ENCODE measurements at regions not wholly inside any gene's neighbourhood (a gene's known extent, or its start where the extent isn't known, plus 50 kb on each side); places are given as distances from the start of the nearest gene placed in this dataset.

DNA sequence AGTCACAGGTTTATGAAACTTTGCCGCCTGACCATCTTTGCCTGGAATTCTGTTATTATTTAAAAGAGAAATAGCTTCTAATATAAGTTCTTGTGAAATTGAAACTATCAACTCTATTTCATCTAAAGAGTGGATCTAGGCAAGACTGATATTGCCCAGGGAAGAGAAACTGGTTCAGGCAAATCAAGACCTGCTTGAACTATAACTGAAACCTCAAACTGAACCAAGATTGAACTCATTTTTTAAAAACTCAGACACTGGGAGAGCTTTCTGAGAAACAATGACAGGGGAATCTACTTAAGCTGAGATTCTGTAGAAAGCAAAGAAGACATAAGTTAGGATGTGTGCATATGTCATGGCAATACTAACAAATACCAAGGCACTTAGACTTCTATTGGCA lies 815.8 kb downstream of the BRINP1 start:
- TF ChIP-seq, protein P1, sequence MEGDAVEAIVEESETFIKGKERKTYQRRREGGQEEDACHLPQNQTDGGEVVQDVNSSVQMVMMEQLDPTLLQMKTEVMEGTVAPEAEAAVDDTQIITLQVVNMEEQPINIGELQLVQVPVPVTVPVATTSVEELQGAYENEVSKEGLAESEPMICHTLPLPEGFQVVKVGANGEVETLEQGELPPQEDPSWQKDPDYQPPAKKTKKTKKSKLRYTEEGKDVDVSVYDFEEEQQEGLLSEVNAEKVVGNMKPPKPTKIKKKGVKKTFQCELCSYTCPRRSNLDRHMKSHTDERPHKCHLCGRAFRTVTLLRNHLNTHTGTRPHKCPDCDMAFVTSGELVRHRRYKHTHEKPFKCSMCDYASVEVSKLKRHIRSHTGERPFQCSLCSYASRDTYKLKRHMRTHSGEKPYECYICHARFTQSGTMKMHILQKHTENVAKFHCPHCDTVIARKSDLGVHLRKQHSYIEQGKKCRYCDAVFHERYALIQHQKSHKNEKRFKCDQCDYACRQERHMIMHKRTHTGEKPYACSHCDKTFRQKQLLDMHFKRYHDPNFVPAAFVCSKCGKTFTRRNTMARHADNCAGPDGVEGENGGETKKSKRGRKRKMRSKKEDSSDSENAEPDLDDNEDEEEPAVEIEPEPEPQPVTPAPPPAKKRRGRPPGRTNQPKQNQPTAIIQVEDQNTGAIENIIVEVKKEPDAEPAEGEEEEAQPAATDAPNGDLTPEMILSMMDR (conservative IDR thresholded peaks at IDR 0.05; ENCODE audit: low read depth in 2 of 2): no peak
- TF ChIP-seq JUNB (IDR thresholded peaks at IDR 0.05; ENCODE audit: unreplicated experiment): no peak
- TF ChIP-seq, protein P2, sequence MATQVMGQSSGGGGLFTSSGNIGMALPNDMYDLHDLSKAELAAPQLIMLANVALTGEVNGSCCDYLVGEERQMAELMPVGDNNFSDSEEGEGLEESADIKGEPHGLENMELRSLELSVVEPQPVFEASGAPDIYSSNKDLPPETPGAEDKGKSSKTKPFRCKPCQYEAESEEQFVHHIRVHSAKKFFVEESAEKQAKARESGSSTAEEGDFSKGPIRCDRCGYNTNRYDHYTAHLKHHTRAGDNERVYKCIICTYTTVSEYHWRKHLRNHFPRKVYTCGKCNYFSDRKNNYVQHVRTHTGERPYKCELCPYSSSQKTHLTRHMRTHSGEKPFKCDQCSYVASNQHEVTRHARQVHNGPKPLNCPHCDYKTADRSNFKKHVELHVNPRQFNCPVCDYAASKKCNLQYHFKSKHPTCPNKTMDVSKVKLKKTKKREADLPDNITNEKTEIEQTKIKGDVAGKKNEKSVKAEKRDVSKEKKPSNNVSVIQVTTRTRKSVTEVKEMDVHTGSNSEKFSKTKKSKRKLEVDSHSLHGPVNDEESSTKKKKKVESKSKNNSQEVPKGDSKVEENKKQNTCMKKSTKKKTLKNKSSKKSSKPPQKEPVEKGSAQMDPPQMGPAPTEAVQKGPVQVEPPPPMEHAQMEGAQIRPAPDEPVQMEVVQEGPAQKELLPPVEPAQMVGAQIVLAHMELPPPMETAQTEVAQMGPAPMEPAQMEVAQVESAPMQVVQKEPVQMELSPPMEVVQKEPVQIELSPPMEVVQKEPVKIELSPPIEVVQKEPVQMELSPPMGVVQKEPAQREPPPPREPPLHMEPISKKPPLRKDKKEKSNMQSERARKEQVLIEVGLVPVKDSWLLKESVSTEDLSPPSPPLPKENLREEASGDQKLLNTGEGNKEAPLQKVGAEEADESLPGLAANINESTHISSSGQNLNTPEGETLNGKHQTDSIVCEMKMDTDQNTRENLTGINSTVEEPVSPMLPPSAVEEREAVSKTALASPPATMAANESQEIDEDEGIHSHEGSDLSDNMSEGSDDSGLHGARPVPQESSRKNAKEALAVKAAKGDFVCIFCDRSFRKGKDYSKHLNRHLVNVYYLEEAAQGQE (IDR thresholded peaks at IDR 0.05; ENCODE audit: unreplicated experiment): no peak
- TF ChIP-seq POLR2AphosphoS5 (IDR thresholded peaks at IDR 0.05; ENCODE audit: low read depth): no peak
- TF ChIP-seq EZH2 (IDR thresholded peaks at IDR 0.05; ENCODE audit: low read depth, unreplicated experiment): no peak
- TF ChIP-seq EZH2phosphoT487 (IDR thresholded peaks at IDR 0.05; ENCODE audit: unreplicated experiment): no peak
- no peak for TF ChIP-seq NANOG (IDR thresholded peaks at IDR 0.05; ENCODE audit: borderline replicate concordance)
- TF ChIP-seq CREB1 (CRISPR knock-in tag; IDR thresholded peaks at IDR 0.05; ENCODE audit: low read depth): no peak
- no peak for TF ChIP-seq STAT1 (IDR thresholded peaks at IDR 0.05; ENCODE audit: unreplicated experiment)

All from GM23338 (cell line).